HEK293T (cell line): ENCODE measurements at regions not wholly inside any gene's neighbourhood (a gene's known extent, or its start where the extent isn't known, plus 50 kb on each side); places are given as distances from the start of the nearest gene placed in this dataset.

ENCODE experiments used
- CTCF ChIA-PET: fragments of 350-600 bp; formaldehyde crosslinking; extraction: SDS; loops from one replicate; lab custom pipeline; 2021; ENCODE audit warnings: antibody characterized with exemption, inconsistent platforms; lab: Yijun Ruan, JAX
- POLR2A ChIA-PET: fragments of 350-600 bp; formaldehyde crosslinking; extraction: SDS; loops from one replicate; lab custom pipeline; 2020; ENCODE audit warnings: antibody characterized with exemption, inconsistent platforms; lab: Yijun Ruan, JAX
- DNase-seq: peaks from one replicate; pipeline ENCODE4 v3.0.0; 2012; ENCODE audit warnings: mixed read lengths; ENCODE audit errors: extremely low spot score
- ARNT ChIP-seq: fragments of 450-650 bp; IDR thresholded peaks from 2 replicates; pipeline ENCODE4 v1.6.1; 2017; ENCODE audit warnings: mild to moderate bottlenecking
- BHLHE40 ChIP-seq: fragments of 450-650 bp; IDR thresholded peaks from 2 replicates; pipeline ENCODE4 v1.6.1; 2016; ENCODE audit warnings: mild to moderate bottlenecking, moderate library complexity, borderline replicate concordance
- CTBP1 ChIP-seq: fragments of 450-650 bp; IDR thresholded peaks from 2 replicates; pipeline ENCODE4 v1.6.1; 2016; ENCODE audit warnings: borderline replicate concordance
- ELF4 ChIP-seq: fragments of 450-650 bp; IDR thresholded peaks from 2 replicates; pipeline ENCODE4 v1.6.1; 2017; ENCODE audit warnings: antibody characterized with exemption
- FOXA1 ChIP-seq: fragments of 450-650 bp; IDR thresholded peaks from 2 replicates; pipeline ENCODE4 v1.6.1; 2016; ENCODE audit warnings: mild to moderate bottlenecking
- FOXK2 ChIP-seq: fragments of 450-650 bp; IDR thresholded peaks from 2 replicates; pipeline ENCODE4 v1.6.1; 2016; ENCODE audit warnings: mild to moderate bottlenecking
- FOXM1 ChIP-seq: fragments of 450-650 bp; IDR thresholded peaks from 2 replicates; pipeline ENCODE4 v1.6.1; 2017; ENCODE audit warnings: mild to moderate bottlenecking, borderline replicate concordance
- HDGF ChIP-seq: fragments of 450-650 bp; IDR thresholded peaks from 2 replicates; pipeline ENCODE4 v1.6.1; 2017; ENCODE audit warnings: antibody characterized with exemption, borderline replicate concordance
- L3MBTL2 ChIP-seq: fragments of 450-650 bp; conservative IDR thresholded peaks from 2 replicates; pipeline ENCODE4 v1.6.1; 2016; ENCODE audit warnings: mild to moderate bottlenecking
- LEF1 ChIP-seq: fragments of 450-650 bp; IDR thresholded peaks from 2 replicates; pipeline ENCODE4 v1.6.1; 2017; ENCODE audit warnings: mild to moderate bottlenecking, borderline replicate concordance
- NFRKB ChIP-seq: fragments of 450-650 bp; IDR thresholded peaks from 2 replicates; pipeline ENCODE4 v1.6.1; 2016; ENCODE audit warnings: mild to moderate bottlenecking, moderate library complexity
- SP1 ChIP-seq: fragments of 450-650 bp; IDR thresholded peaks from 2 replicates; pipeline ENCODE4 v1.6.1; 2017
- SUZ12 ChIP-seq: fragments of 450-650 bp; IDR thresholded peaks from 2 replicates; pipeline ENCODE4 v1.6.1; 2016; ENCODE audit warnings: mild to moderate bottlenecking
- TARDBP ChIP-seq: fragments of 450-650 bp; IDR thresholded peaks from 2 replicates; pipeline ENCODE4 v1.6.1; 2016
- ZNF384 ChIP-seq: fragments of 450-650 bp; IDR thresholded peaks from 2 replicates; pipeline ENCODE4 v1.6.1; 2016
- TF ChIP-seq, protein P1 (sequence below): fragments of 450-650 bp; IDR thresholded peaks from 2 replicates; pipeline ENCODE4 v1.6.1; 2016

DNA sequence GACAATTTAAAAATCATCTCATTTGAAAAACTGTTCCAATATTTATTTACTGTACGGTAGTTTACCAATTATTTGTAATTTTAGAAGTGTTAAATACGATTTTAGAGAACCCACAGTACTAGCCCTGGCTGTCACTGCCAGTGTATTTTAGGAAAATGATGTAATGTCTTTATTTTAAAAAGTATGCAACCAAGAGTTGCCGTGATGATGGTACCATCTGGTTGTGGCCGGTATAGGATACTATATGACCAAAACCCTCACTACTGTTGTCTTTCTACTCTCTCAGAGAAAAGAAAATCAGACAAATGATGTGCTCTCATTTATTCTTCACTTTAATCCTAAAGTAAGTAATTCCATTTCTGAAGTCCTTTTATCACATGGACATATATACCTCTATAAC lies 395.0 kb downstream of the FOXG1 start:
- POLR2A ChIA-PET, result no interaction called here
- TF ChIP-seq TARDBP (no peak), ARNT (no peak), SP1 (no peak), FOXM1 (no peak), ELF4 (no peak), SUZ12 (no peak), L3MBTL2 (no peak)
- TF ChIP-seq, protein P1, sequence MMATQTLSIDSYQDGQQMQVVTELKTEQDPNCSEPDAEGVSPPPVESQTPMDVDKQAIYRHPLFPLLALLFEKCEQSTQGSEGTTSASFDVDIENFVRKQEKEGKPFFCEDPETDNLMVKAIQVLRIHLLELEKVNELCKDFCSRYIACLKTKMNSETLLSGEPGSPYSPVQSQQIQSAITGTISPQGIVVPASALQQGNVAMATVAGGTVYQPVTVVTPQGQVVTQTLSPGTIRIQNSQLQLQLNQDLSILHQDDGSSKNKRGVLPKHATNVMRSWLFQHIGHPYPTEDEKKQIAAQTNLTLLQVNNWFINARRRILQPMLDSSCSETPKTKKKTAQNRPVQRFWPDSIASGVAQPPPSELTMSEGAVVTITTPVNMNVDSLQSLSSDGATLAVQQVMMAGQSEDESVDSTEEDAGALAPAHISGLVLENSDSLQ, result no peak
- DNase-seq, result no peak
- CTCF ChIA-PET, result no interaction called here

DNA sequence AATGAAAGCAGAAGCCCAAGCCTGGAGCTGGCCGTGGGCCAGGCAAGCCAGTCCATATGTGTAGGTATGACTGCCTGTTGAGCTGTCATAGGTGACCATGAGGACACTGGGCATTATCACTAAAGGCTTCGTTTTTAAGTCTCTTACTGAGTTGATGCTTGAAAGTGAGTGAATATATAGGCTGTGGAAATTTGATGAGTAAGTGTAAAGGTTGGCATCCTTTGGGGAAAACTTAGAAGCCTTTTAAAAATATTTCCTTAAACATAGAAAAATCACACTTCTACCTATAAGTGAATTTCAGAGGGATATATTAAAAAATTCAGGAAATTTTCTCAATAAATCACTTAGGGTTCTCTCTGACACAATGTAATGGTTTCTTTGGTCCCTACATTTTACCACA lies 396.5 kb downstream of the FOXG1 start:
- POLR2A ChIA-PET, result no interaction called here

DNA sequence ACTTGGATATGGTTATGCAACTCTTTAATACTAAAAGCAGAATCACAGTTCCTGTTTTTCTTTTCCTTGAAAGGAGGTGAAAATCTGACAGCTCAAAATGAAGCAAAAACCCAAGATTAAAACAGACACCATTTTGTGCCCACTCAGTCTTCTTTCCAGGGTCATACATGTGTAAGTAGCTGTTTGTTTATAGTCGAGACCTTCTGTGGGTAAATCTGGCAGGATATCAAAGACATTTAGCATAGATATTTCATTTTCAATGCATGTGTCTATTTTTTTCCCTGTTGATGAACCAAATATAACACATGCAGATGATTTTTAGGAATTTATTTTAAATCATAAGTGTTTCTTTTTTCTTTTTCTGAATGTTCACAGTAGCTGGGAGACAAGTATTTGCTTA lies 398.8 kb downstream of the FOXG1 start:
- no peak for DNase-seq
- CTCF ChIA-PET, result no interaction called here
- no peak for TF ChIP-seq TARDBP
- TF ChIP-seq NFRKB, result no peak
- POLR2A ChIA-PET, result no interaction called here

More for the DNA sequence above, 396.5 kb downstream of the FOXG1 start:
- CTCF ChIA-PET, result no interaction called here
- TF ChIP-seq ARNT (no peak), FOXA1 (no peak), ELF4 (no peak), BHLHE40 (no peak), LEF1 (no peak), HDGF (no peak), SUZ12 (no peak), ZNF384 (no peak), NFRKB (no peak), FOXM1 (no peak), CTBP1 (no peak), FOXK2 (no peak), TARDBP (no peak), L3MBTL2 (no peak), SP1 (no peak)
- TF ChIP-seq, protein P1, result no peak
- no peak for DNase-seq

DNA sequence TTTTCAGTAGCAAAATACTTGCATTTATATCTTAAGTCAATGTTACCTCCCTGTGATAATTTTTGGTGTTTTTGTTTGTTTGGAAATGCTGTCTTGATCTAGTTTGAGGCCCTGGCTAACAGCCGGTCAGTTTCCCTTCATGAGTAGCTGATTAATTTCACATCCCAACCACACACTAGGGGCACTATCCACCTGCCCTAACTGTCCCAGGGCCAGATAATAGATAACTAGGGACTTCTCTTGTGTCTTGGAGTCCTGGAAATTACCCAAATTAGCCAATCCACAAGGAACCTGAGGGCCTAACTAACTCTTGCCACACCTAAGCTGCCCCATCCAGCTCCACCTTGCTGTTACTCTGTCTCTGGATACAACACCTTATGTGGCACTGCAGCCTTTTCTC lies 399.9 kb downstream of the FOXG1 start:
- no peak for TF ChIP-seq TARDBP
- TF ChIP-seq HDGF, result no peak
- no peak for TF ChIP-seq ARNT
- TF ChIP-seq ZNF384, result no peak
- no peak for TF ChIP-seq SUZ12
- TF ChIP-seq, protein P1, result no peak
- TF ChIP-seq FOXM1, result no peak
- no peak for TF ChIP-seq FOXA1
- TF ChIP-seq FOXK2, result no peak
- no peak for TF ChIP-seq CTBP1
- TF ChIP-seq L3MBTL2, result no peak
- TF ChIP-seq LEF1, result no peak
- no peak for TF ChIP-seq NFRKB
- TF ChIP-seq ELF4, result no peak
- DNase-seq, result peak; percentile 6
- CTCF ChIA-PET, result no interaction called here
- POLR2A ChIA-PET, result no interaction called here

DNA sequence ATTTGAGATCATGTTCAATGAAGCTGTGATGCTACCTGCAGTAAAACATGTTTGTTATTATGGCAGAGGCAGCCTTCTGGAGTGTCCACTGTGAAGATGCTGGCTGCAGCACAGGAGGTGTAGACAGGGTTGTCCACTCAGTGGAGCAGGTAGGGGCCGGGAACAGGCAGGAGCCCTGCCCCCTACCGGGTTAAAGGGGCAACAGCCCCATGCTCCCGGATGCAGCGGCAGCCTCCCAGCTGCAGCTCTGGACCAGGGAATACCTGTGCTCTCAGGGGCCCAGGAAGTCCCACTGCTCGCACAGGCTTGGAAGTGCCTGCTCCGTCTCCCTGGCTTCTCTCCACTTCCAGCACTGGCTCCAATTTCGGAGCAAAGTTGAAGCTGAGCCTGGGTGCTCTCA lies 401.6 kb downstream of the FOXG1 start:
- ChIA-PET POLR2A (no interaction called here), CTCF (no interaction called here)
- no peak for DNase-seq
- TF ChIP-seq ELF4 (no peak), ZNF384 (no peak), L3MBTL2 (no peak), CTBP1 (no peak), NFRKB (no peak), SUZ12 (no peak), FOXM1 (no peak), TARDBP (no peak), FOXA1 (no peak)
- TF ChIP-seq, protein P1, result no peak

DNA sequence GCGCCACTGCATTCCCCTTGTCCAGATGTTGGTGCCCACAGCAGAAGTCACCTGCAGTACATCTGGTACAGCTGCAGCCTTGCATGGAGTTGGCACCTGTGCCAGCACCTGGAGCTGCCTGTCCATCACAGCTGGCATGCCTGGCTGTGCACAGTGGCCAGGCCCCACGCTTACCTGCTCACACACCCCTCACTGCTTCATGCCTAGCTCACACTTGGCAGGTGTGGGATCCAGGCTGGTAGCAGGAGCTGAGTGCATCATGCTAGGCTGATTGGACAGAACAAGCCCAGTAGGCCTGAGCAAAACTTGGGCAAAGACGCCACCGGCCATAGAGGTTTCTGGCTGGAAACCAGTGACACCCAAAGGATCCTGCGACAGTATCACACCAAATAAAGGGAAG lies 402.8 kb downstream of the FOXG1 start:
- TF ChIP-seq ARNT (no peak), NFRKB (no peak), BHLHE40 (no peak)
- CTCF ChIA-PET, result no interaction called here

DNA sequence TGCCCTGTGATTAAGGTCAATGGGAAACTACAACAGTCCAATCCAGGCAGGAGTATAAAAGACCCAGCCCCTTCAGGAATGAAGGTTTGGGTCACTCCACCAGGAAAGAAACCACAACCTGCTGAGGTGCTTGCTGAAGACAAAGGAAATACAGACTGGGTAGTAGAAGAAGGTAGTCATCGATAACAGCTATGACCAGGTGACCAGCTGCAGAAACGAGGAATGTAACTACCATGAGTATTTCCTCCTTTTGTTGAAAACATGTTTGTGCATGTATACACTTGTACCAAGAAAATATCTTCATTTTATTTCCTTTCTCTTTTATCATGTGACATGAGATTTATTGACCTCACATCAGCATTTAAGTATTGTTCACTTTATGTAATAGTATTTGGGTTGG lies 409.1 kb downstream of the FOXG1 start:
- no peak for DNase-seq
- TF ChIP-seq, protein P1, result no peak
- TF ChIP-seq ZNF384, result no peak
- no peak for TF ChIP-seq SUZ12
- no peak for TF ChIP-seq FOXK2
- TF ChIP-seq HDGF, result no peak
- TF ChIP-seq SP1, result no peak
- TF ChIP-seq LEF1, result no peak
- TF ChIP-seq ELF4, result no peak
- no peak for TF ChIP-seq NFRKB
- no peak for TF ChIP-seq FOXA1
- no peak for TF ChIP-seq TARDBP
- TF ChIP-seq ARNT, result no peak
- no peak for TF ChIP-seq L3MBTL2
- POLR2A ChIA-PET, result no interaction called here
- CTCF ChIA-PET, result no interaction called here

More for the DNA sequence above, 402.8 kb downstream of the FOXG1 start:
- no peak for DNase-seq
- POLR2A ChIA-PET, result no interaction called here
